G401.6 (cell line): ENCODE measurements at regions not wholly inside any gene's neighbourhood (a gene's known extent, or its start where the extent isn't known, plus 50 kb on each side); places are given as distances from the start of the nearest gene placed in this dataset.

ENCODE experiments used
- FAIRE-seq: peaks from 2 replicates; lab custom pipeline; 2012; peaks lifted over from hg19 to GRCh38; lab: Jason Lieb, UNC

DNA sequence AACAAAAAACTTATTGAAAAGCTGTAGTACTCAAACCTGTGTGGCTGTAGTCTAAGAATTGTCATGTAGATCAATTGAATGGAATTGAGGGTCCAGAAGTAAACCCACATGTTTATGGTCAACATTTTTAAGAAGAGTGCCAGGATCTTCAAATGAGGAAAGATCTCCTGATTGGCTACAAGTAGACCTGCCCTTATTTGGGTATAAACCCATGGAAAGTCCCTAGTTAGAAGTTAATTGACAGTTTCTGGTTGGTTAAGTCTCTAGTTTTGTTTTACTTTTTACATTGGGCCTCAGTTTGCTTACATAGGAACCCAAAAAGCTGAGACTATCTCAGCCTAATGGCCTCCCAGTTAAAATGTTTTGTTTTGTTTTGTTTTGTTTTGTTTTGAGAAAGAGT lies 91.9 kb upstream of the RESF1 start:
- FAIRE-seq: no peak

- no peak for FAIRE-seq
These were observed 92.7 kb upstream of the RESF1 start for GRCh38 chr12:31866523-31866922.

DNA sequence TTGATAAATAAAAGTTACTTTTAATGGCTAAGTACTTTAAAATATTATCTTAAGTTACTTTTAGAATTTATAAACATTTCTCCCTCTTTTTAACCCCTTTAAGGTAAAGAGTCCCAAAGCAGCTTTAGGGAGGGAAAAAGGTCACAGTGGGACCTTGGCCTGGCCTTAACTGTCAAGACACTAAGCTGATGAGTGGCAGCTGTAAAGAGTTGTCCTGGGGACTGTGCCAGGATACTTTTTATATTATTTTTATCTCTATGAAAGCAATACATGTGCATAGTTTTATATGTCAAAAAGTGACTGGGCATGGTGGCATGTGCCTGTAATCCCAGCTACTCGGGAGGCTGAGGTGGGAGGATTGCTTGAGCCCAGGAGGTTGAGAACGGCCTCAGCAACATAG lies 94.2 kb upstream of the RESF1 start:
- FAIRE-seq: no peak

DNA sequence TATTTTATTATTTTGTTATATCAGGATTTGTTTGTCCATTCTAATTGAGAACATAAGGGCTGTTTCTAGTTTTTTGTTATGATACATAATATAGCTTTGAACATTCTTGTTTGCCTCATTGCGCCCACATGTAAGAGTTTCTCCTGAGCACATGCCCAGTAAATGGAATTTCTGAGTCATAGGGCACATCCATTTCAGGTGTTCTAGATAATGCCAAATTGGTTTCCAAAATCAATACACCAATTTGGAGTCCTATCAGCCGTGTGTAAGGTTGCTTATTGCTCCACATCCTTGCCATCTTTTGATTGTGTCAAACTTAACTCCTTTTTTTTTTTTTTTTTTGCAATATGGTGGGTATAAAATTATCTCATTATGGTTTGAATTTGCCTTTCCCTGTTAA lies 97.9 kb upstream of the RESF1 start:
- no peak for FAIRE-seq

DNA sequence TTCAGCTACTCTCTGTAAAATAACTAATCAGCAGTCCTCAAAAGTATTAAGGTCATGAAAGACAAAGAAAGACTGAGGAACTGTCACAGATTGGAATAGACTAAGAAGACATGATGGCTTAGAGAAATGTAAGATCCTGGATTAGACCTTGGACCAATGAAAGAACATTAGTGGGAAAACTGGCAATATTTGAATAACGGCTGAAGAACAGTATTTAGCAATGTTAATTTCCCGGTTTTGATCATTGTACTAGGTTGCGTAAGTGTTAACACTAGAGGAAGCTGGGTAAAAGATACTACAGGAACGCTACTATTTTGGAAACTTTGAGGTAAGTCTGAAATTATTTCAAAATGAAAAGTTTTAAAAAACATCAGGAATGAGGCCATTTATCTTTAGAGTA lies 98.8 kb upstream of the RESF1 start:
- FAIRE-seq: no peak

DNA sequence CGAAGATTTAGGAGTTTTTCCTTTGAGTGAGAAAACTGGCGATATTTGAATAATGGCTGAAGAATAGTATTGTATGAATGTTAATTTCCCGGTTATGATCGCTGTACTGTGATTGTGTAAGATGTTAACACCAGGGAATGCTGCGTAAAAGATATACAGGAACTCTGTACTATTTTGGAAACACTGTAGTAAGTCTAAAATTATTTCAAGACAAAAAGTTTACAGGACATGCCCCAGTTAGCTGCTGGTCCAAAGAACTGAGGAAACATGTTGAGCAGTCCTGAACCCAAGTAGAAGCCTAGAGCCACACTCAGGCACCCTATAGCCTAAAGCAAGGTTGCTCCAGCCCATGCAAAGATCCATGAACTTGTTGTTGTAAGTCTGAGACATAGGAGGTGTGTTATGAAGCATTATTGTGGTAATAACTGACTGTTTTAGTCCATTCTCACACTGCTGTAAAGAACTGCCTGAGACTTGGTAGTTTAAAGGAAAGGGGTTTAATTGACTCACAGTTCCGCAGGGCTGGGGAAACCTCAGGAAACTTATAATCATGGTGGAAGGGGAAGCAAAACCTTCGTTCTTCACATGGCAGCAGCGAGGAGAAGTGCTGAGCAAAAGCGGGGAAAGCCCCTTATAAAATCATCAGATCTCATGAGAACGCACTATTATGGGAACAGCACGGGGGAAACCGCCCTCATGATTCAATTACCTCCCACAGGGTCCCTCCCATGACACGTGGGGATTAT lies 99.8 kb upstream of the RESF1 start:
- no peak for FAIRE-seq

- no peak for FAIRE-seq
These were observed 103.8 kb upstream of the RESF1 start for GRCh38 chr12:31855427-31855826.

- FAIRE-seq: no peak
These were observed 105.2 kb upstream of the RESF1 start for GRCh38 chr12:31853977-31854376.

DNA sequence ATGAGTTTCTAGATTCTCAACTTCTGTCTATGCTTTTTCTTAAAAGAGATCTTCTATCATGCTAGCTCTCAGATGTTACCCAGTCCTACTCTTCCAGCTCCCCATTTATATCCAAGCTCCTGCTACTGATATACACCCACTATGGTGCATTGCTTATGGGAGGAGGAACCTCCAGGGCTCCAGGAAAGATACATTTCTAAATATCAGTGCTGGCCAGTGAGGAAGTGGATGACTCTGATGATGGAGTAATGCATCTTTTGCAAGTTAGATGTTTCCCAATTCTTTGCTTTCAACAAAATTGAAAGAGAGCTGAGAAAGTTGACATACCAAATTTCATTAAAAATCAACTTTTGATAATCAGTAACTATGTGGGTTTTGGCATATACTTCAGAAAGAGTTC lies 105.7 kb upstream of the RESF1 start:
- FAIRE-seq: no peak

DNA sequence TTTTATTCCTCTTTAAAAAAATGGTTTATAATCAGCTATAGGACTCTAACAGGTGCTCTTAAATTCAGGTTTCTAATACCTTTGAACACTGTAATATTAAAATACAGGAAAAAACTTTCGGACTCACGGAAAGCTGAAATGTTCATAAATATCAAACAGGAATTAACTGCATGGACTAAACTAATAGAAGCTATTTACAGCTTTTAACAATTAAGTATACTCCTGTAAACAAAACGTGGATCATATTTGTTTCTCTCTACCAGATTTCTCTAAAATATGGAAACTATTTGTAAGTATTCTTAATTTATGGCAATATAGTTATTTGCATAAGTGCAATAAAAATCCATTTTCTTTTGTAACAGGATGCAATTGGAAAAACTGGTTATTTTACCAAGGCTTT lies 108.9 kb upstream of the RESF1 start:
- FAIRE-seq: peak; percentile 3

- FAIRE-seq: peak; percentile 45
These were observed 110.0 kb upstream of the RESF1 start for GRCh38 chr12:31849090-31849687.

DNA sequence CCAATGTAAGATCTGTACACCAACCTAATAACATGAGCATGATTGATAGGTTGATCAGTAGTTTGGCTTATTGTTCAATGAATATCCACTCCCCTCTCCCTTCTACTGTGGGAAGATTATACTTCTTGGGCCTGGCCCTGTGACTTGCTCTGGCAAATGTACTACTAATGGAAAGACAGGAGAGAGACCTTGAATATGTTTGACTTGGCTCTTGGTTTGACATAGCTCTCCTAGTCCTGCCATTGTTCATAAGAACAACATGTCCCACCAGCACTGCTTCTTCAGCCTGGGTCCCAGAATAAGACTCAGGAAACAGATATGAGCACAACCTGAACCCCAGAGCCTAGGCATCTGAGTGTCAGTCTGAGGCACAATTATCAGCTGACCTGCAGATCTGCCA lies 112.8 kb upstream of the RESF1 start:
- FAIRE-seq: no peak

DNA sequence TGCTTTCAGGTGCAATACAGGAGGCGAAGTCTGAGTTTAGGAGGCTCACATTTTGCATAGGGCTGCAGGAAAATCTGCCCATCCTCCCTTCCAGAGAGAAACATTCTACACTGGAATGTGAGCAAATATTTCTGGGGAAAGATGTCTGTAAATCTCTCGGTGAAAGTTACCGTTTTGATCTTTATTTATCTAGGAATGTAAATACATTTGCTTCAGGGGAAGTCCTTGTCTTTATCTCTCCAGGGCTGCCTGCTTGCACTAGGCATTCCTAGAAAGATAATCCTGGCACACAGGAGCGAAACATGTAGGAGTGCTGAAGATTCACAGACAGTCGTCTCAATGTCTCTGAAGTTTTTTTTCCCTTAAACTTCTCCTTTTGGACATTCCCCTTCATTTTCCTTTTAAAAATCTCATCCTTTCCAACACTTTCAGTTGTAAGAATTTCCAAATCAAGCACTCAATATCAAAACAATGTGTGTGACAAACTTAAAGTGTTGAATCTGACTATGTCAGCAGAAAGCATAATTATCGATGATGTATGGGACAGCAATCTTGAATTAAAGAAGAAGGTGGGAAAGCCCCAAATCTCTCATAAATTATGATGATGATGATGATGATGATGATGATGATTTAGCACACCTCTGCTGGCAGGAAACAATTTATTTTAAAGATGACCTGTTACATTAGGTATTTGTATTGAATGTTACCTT lies 113.4 kb upstream of the RESF1 start:
- no peak for FAIRE-seq

DNA sequence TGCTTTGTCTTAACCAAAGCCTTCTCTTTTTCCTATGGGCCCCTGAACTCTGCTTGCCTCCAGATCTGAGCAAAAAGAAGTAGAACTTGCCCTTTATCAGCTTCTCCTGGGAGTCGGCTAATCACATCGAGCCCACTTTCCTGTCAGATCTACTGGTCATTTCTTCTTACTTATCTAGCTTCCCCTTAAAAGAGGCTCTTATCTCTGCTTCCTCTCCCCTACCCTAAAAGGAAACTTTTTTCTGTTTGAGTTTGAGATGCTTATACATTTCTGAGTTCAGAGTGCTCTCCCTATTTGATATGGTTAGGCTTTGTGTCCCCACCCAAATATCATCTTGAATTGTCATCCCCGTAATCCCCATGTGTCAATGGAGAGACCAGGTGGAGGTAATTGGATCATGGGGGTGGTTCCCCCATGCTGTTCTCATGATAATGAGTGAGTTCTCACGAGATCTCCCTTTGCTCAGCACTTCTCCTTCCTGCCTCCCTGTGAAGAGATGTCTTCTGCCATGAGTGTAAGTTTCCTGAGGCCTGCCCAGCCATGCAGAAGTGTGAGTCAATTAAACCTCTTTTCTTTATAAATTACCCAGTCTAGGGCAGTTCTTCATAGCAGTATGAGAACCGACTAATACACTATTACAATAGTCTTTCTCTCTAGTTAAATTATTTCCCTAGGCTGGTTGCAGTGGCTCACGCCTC lies 114.7 kb upstream of the AMN1 start:
- no peak for FAIRE-seq

- FAIRE-seq: no peak
These were observed 109.1 kb upstream of the AMN1 start for GRCh38 chr12:31837913-31838312.

DNA sequence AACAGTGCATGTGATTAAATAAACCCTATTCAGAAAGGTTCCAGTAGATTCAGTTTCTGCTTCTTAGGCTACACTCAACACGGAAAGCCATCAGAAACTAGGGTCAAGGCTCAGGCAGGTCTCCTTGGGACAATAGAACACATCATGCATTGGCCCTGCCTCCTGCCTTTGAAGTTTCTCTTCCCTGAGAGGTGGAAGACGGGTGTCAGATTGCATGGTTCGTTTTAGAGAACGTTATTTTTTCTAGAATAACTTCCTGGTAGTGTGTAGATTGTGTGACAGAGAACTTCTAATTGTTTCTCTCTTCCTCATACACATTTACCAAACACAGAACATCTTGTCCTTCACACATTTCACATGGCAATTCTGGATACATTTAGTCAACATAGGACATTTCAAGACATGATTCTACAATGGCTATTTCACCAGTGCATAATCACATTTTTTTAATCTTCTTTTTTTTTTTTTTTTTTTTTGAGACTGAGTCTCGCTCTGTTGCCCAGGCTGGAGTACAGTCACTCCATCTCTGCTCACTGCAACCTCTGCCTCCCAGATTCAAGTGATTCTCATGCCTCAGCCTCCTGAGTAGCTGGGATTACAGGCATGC lies 106.6 kb upstream of the AMN1 start:
- no peak for FAIRE-seq

DNA sequence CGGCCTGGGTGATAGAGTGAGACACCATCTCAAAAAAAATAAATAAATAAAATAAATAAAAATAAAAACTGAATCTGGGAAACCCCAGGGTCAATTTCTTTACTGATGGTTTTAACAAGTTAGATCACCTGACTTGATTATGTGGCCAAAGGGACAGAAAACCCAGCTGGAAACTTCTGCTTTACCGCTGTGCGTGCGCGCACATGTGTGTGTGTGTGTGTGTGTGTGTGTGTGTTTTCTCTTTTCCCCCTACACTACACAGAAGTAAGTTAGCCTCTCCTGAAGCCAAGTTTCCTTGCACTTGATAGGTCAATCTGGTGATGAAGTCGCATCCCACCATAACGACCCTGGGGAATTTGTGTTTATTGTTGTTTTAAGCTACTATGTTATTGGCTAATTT lies 105.3 kb upstream of the AMN1 start:
- no peak for FAIRE-seq

DNA sequence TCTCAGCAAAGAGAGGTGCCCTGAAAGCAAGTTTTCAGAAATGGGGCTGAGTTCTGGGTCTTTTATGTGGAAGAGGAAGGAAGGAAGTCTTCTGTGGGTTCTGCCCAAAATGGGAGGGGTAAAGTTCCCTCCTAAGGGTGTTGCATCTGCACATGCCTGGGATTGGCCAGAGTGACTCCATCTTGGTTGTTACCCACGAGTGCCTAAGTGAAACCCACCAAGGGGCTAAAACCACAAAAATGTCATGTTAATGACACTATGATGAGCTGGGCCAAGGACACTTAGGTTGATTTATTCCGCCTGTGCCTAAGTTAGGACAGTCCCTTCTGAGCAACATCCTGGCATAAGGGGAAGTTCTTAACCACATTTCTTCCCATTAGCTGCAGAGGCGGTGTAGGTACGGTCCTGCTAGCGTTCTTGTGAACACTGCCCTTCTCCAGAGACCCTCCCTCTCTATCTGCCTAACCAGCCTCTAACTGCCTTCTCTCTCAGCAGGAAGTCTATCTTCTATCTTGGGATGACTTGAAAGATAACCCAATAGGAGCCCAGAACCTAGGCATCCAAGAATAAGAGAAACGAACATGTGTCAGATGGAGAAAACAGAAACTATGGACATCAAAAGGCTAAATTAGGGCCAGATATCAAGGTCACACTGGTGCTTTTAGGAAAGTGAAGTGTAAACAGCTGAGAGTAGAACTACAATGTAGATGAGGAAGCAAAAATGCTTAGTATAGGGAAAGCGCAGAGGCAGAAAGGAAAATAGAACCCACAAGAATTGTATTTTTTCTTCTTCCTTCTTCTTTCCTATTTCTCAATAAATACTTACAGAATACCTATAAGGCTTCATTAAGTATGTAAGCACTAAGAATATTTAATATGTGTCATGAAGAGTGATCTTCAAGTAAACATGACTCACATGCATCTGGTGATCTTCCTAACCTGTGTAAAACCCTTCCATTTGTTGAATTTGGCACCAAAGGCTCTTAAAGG lies 104.2 kb upstream of the AMN1 start:
- FAIRE-seq: no peak

- no peak for FAIRE-seq
These were observed 99.2 kb upstream of the AMN1 start for GRCh38 chr12:31828071-31828470.

DNA sequence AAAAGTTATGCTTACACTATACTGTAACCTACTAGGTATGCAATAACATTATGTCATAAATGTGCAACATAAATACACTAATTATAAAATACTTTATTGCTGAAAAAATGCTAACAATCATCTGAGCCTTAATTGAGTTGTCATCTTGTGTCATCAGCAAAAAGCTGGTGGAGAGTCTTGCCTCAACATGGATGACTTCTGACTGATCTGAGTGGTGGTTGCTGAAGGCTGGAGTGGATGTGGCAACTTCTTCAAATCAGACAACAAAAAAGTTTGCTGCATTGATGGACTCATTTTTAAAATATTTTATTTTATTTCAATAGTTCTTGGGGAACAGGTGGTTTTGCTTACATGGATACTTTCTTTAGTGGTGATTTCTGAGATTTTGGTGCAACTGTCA lies 93.9 kb upstream of the AMN1 start:
- no peak for FAIRE-seq

- no peak for FAIRE-seq
These were observed 92.7 kb upstream of the AMN1 start for GRCh38 chr12:31821484-31821883.
